ENCODE measurements at regions not wholly inside any gene's neighbourhood (a gene's known extent, or its start where the extent isn't known, plus 50 kb on each side); places are given as distances from the start of the nearest gene placed in this dataset.

DNA sequence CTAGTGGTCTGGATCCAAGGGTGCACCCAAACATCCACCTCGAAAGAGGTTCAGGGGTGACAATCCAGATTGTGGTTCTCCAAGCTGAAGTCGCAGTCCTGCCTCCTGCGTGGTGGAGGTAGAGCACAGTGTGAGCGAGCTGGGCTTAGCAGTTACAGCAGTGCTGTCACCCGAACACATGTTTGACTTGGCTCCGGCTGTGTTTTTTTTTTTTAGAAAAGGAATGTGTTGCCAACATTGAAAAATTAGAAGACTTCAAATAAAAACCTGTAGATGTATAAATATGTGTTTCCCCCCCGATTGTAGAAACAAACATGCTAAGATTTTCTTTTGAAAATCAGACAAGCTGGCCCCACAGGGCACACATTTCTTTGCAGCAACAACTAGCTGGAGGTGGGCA, 530.8 kb downstream of the SHQ1 start:
- DNase-seq, result no peak

DNA sequence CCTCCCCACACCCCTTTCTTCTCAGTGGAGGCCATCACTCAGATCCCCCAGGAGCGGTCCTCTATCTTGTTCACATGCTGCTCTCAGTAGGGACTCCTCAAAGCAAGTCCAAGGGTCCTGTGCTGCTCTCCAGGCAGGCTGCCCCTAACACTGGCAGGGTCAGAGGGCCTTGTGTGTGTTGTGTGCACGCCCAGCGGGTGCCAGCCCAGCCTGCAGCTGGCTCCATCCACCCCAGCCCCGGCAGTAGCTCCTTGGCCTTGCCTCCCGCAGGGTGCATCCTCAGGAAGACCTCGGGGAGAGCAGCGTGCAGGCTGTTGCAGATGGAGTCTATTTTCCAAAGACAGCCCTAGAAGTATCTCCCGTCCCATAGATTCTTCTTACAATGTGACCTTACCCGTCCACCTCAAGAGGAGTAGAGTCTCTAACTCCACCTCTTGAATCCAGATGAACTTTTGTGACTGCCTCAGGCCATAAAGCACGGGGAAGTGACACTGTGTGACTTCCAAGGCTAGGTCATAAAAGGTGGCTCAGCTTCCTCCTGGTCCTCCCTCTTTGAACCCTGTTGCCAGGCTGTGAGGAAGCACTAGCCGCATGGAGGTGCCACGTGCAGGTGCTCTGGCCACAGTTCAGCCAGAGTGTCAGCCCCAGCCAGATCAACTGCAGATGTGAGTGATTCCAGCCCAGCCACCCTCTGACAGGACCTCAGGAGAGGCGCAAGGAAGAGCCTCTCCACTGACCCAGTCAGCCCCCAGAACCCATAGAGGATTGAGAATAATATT, 531.6 kb downstream of the SHQ1 start:
- DNase-seq, result no peak

GRCh38 chr3:72313308-72313707, 528.4 kb upstream of the PROK2 start:
- no peak for DNase-seq

GRCh38 chr3:72312339-72312738, 527.4 kb upstream of the PROK2 start:
- DNase-seq, result no peak

- DNase-seq, result no peak
Observed at GRCh38 chr3:72311425-72311824, 526.5 kb upstream of the PROK2 start.

DNA sequence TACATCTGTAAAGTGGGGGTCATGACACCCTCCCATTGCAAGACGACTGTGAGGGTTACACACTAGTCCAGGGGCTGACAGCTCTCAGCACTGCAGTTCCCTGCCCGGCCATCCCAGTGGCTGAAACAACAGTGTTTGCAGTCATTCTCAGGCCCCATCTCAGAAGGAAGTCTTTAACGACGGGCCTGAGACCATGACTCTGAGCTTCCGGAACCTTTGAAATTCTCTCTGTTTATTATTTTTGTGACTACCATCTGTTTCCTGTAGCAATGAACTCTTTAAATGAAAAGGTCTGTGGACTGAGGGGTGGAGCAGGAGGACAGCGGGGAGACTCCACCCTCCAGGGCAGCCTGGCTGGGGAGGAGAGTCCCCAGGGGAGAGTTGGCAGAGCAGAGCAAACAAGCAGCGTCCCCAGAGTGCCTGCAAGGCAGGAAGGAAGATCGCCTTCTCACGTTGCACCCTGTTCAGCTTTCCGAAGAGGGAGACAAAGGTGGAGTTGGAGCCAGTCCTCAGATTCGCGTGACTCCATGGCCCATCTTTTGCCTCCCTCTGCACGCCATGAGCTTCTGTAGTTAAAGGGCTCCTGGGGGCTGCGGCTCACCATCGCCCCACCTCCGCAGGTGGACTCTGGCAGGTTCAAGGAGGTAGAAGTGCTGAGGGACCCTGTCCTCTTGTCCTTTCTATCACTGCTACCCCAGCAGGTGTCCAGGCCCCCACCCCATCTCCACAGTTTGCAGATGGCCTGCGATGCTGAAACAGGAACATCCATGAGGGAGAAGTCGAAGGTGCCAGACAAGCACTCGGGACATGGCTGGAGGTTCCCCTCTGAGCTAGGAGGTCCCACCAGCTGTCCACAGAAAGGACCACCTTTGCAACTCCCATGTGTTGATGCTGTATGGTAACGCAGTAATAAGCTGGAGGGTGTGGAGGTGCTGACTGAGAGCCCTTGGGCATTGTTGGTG, 525.8 kb upstream of the PROK2 start:
- DNase-seq, result no peak

GRCh38 chr3:72309661-72310418, 524.9 kb upstream of the PROK2 start:
- no peak for DNase-seq

DNA sequence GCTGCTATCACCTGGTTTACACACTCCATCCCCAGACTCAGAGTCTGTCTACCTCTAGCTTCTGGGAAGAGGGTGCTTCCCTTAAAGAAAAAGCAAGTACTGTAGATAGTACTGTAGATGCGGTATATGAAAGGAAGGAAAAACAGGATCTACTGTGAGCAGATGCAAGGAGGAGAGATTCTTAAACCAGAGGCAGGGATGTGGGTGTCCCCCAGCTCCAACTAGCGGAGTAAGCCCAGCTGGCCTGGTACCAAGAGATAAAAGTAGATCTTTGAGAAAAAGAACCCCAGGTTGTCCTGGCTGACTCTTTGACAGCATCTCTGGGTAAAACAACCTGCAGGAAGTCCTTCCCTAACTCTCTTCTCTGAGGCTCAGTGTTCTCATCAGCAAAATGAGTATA, 523.7 kb upstream of the PROK2 start:
- no peak for DNase-seq

- no peak for DNase-seq
Observed at GRCh38 chr3:72307438-72308115, 522.6 kb upstream of the PROK2 start.

- no peak for DNase-seq
Observed at GRCh38 chr3:72306800-72307341, 521.9 kb upstream of the PROK2 start.

DNA sequence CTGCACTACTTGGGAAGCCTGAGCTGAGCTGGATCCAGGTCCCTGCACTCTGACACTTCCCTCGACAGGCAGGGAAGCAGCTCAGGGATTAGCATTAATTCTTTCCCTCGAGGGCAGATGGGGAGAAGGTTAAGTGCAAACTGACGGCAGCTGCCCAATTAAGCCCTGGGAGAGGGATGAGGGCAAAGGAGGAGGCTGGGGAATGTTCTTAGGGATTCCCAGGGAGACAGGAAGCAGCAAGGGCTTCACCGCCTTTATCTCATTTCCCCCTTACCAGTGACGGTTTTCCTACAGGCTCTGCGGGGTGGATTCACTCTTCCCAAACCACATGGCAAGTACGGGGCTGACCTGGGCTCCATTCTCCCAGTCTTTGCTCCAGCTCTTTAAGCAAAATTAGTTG, 519.0 kb upstream of the PROK2 start:
- no peak for DNase-seq

GRCh38 chr3:72301779-72302178, 516.8 kb upstream of the PROK2 start:
- no peak for DNase-seq

GRCh38 chr3:72300621-72301020, 515.7 kb upstream of the PROK2 start:
- no peak for DNase-seq

DNA sequence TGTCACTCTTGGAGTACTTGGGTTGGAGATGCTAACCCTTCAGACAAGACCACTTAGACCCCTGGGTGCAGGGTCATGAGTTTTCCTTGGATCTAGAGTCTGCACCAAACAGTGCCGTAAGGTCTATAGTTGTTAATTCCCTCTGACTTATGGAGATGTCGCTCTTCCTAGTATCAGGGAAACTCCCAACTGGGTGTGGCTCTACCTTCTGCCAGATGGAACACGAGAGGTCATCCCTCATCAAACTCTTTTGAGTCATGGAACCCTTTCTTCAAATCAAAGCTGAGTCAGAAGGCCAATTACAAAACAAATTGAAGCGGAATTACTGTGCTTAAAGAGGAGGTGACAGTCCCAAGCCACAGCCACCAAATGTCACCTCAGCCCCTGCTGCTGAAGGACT, 514.9 kb upstream of the PROK2 start:
- no peak for DNase-seq

GRCh38 chr3:72299321-72299802, 514.4 kb upstream of the PROK2 start:
- DNase-seq, result no peak

GRCh38 chr3:72298201-72299152, 513.5 kb upstream of the PROK2 start:
- no peak for DNase-seq

GRCh38 chr3:72297481-72297880, 512.5 kb upstream of the PROK2 start:
- DNase-seq, result no peak

- no peak for DNase-seq
Observed at GRCh38 chr3:72296477-72297111, 511.6 kb upstream of the PROK2 start.

- DNase-seq, result no peak
Observed at GRCh38 chr3:72295962-72296450, 511.1 kb upstream of the PROK2 start.

DNA sequence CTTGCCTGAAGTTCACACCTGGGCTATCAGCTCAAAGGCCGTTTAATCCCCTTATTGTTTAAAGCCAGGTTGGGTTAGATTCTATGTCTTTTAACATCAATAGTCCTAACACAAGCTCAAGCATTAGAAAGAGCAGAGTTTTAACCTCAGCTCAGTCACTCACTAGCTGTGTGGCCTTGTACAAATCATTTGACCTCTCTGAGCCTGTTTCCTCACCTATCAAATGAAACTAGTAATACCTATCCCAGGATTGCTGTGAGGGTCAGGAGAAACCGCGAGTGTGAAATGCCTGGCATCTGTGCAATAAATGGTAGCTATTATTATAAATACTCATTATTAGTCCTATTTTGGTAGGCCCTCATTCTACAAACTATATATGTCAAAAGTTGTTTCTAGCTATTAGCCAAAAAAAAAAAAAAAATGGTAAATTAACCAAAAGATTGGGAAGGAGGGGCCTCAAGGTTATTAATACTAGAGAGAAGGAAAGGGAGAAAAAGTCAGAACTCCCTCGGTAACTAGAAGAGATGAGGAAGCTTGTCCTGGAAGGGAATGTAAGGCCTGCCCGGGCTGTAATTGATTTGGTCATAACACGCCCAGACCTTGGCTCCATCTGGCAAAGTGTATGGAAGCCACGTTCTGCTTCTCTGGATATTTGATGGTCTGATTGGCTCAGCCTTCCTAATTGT, 510.5 kb upstream of the PROK2 start:
- DNase-seq, result no peak
